HL-60 (cell line): ENCODE measurements at regions not wholly inside any gene's neighbourhood (a gene's known extent, or its start where the extent isn't known, plus 50 kb on each side); places are given as distances from the start of the nearest gene placed in this dataset.

Experiments
- DNase-seq, 2 experiments: peaks; one replicate each; pipeline ENCODE4 v3.0.0-alpha.2; 2010 to 2020; ENCODE audit warnings: low read depth in 1 of 2, low spot score in 1 of 2
- H3K27ac ChIP-seq: fragments of 250-450 bp; sonication (Bioruptor Pico); replicated peaks from 2 replicates; pipeline ENCODE4 v1.5.1; 2020; ENCODE audit warnings: mild to moderate bottlenecking, moderate library complexity
- H3K27me3 ChIP-seq: fragments of 250-450 bp; sonication (Bioruptor Pico); 2 replicates; pipeline ENCODE4 v1.5.1; 2021; ENCODE audit warnings: mild to moderate bottlenecking, moderate library complexity; ENCODE audit not compliant: insufficient read depth, poor library complexity, severe bottlenecking
- H3K4me3 ChIP-seq: replicated peaks from 2 replicates; pipeline ENCODE4 v1.5.1; 2011; ENCODE audit warnings: mild to moderate bottlenecking, control low read depth, low read length; ENCODE audit not compliant: insufficient read depth
- GABPA ChIP-seq: IDR thresholded peaks from 2 replicates; pipeline ENCODE4 v1.6.1; 2012; ENCODE audit warnings: low read depth
- POLR2AphosphoS5 ChIP-seq: IDR thresholded peaks from 2 replicates; pipeline ENCODE4 v1.6.1; 2012; ENCODE audit warnings: low read depth
- SPI1 ChIP-seq: IDR thresholded peaks from 2 replicates; pipeline ENCODE4 v1.6.1; 2012; ENCODE audit warnings: low read depth, mild to moderate bottlenecking, borderline replicate concordance
- TF ChIP-seq, protein P1 (sequence below): IDR thresholded peaks from one replicate; pipeline ENCODE4 v1.5.1; 2011; ENCODE audit warnings: low read length, control low read depth, inconsistent platforms; ENCODE audit not compliant: insufficient read depth
- TF ChIP-seq, protein P2 (sequence below): IDR thresholded peaks from 2 replicates; pipeline ENCODE4 v1.6.1; 2012; ENCODE audit warnings: low read depth; ENCODE audit not compliant: insufficient replicate concordance

- DNase-seq: no peak
- H3K27ac ChIP-seq: no peak overlapping the region
- no peak overlapping the region for H3K4me3 ChIP-seq
- TF ChIP-seq GABPA (no peak), POLR2AphosphoS5 (no peak)
- TF ChIP-seq, protein P1, sequence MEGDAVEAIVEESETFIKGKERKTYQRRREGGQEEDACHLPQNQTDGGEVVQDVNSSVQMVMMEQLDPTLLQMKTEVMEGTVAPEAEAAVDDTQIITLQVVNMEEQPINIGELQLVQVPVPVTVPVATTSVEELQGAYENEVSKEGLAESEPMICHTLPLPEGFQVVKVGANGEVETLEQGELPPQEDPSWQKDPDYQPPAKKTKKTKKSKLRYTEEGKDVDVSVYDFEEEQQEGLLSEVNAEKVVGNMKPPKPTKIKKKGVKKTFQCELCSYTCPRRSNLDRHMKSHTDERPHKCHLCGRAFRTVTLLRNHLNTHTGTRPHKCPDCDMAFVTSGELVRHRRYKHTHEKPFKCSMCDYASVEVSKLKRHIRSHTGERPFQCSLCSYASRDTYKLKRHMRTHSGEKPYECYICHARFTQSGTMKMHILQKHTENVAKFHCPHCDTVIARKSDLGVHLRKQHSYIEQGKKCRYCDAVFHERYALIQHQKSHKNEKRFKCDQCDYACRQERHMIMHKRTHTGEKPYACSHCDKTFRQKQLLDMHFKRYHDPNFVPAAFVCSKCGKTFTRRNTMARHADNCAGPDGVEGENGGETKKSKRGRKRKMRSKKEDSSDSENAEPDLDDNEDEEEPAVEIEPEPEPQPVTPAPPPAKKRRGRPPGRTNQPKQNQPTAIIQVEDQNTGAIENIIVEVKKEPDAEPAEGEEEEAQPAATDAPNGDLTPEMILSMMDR: no peak
- TF ChIP-seq, protein P2, sequence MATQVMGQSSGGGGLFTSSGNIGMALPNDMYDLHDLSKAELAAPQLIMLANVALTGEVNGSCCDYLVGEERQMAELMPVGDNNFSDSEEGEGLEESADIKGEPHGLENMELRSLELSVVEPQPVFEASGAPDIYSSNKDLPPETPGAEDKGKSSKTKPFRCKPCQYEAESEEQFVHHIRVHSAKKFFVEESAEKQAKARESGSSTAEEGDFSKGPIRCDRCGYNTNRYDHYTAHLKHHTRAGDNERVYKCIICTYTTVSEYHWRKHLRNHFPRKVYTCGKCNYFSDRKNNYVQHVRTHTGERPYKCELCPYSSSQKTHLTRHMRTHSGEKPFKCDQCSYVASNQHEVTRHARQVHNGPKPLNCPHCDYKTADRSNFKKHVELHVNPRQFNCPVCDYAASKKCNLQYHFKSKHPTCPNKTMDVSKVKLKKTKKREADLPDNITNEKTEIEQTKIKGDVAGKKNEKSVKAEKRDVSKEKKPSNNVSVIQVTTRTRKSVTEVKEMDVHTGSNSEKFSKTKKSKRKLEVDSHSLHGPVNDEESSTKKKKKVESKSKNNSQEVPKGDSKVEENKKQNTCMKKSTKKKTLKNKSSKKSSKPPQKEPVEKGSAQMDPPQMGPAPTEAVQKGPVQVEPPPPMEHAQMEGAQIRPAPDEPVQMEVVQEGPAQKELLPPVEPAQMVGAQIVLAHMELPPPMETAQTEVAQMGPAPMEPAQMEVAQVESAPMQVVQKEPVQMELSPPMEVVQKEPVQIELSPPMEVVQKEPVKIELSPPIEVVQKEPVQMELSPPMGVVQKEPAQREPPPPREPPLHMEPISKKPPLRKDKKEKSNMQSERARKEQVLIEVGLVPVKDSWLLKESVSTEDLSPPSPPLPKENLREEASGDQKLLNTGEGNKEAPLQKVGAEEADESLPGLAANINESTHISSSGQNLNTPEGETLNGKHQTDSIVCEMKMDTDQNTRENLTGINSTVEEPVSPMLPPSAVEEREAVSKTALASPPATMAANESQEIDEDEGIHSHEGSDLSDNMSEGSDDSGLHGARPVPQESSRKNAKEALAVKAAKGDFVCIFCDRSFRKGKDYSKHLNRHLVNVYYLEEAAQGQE: no peak
- H3K27me3 ChIP-seq: no peaks in the 10 kb centered on the region
Observed at GRCh38 chr2:116413659-116414058, 1400.8 kb upstream of the DDX18 start.

- Histone ChIP-seq H3K27ac (no peak overlapping the region), H3K27me3 (no peaks in the 10 kb centered on the region), H3K4me3 (no peak overlapping the region)
- TF ChIP-seq SPI1: no peak
- TF ChIP-seq GABPA: no peak
- TF ChIP-seq, protein P2: no peak
- TF ChIP-seq POLR2AphosphoS5: no peak
- TF ChIP-seq, protein P1: no peak
- no peak for DNase-seq
Observed at GRCh38 chr2:116416731-116417377, 1397.6 kb upstream of the DDX18 start.

DNA sequence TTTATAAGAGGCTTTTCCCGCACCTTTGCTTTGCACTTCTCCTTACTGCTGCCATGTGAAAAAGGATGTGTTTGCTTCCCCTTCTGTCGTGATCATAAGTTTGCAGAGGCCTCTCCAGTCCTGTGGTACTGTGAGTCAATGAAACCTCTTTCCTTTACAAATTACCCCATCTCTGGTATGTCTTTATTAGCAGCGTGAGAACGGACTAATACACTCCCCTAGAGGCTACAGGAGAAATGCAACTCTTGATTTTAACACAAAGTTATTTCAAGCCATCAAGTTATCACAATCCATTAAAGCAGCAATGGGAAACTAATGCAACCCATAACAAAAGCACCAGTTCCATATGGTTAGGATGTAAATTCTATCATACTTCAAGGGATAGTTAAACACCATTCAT lies 1378.8 kb upstream of the DDX18 start:
- H3K27ac ChIP-seq: no peak overlapping the region
- TF ChIP-seq SPI1: no peak
- TF ChIP-seq POLR2AphosphoS5: no peak
- TF ChIP-seq, protein P2: no peak
- TF ChIP-seq, protein P1: no peak
- TF ChIP-seq GABPA: no peak
- no peak for DNase-seq
- no peaks in the 10 kb centered on the region for H3K27me3 ChIP-seq
- H3K4me3 ChIP-seq: no peak overlapping the region
